Right lobe of liver (tissue), 4 donors: ENCODE measurements at regions not wholly inside any gene's neighbourhood (a gene's known extent, or its start where the extent isn't known, plus 50 kb on each side); places are given as distances from the start of the nearest gene placed in this dataset.

Source experiments
- CTCF ChIP-seq, 4 donors: fragments of 200-600 bp in 3 of 4; fragments of 450-650 bp in 1 of 4; IDR thresholded peaks; one replicate each; pipeline versions ENCODE4 v1.5.1 to v1.8.0; 2016 to 2022; ENCODE audit warnings: antibody characterized with exemption in 4 of 4, mild to moderate bottlenecking in 2 of 4
- POLR2A ChIP-seq: fragments of 450-650 bp; IDR thresholded peaks from one replicate; pipeline ENCODE4 v1.6.1; 2017; ENCODE audit warnings: antibody characterized with exemption, mild to moderate bottlenecking
- donor health status: DM: no; HTN: no; CAD: no.
- donor health status: DM: no; HTN: no; CAD: no.
- donor health status: DM: no; HTN: yes; CAD: no.

- no peak for TF ChIP-seq POLR2A
- no peak for TF ChIP-seq CTCF (IDR thresholded peaks at IDR 0.05)
Observed at GRCh38 chr2:144279165-144279564, 240.8 kb downstream of the ZEB2 start.
